GM21526 (cell line): ENCODE measurements at regions not wholly inside any gene's neighbourhood (a gene's known extent, or its start where the extent isn't known, plus 50 kb on each side); places are given as distances from the start of the nearest gene placed in this dataset.
"Not testable (repeated sequence)": the region's sequence is repeated elsewhere in the genome, so short reads cannot be mapped to it uniquely, and the experiment has no call there.

ENCODE experiments used
- ATAC-seq: cut with Tn5 transposase; IDR thresholded peaks from one replicate; pipeline ENCODE4 v1.9.1; 2021; ENCODE audit warnings: moderate library complexity; ENCODE audit not compliant: unreplicated experiment, low FRiP score

DNA sequence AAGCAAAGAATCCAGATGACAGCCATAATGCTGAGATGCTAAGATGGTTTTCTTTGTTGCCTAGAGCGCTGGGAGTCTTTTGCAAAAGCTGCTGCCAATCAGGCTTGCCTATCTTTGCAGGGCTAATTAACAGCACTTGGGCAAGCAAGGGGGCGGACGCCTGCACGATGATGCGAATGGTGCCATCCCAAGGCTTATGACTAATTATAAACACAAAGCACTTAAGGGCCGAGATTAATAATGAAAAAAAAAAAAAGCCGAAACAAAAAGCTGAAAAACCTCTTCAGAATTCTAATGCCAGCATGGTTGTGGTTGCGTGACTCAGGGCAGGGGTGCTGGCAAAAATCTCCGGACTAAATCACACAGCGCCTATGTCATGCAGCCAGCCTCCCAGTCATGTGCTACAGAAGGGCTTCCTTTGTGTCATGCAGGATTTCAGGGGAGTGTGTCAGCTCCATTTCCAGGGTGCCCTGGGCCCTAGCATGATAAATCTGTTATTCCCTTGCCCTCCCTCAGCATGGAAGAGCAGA lies 185.0 kb upstream of the ANKRD28 start:
- ATAC-seq, result no peak

DNA sequence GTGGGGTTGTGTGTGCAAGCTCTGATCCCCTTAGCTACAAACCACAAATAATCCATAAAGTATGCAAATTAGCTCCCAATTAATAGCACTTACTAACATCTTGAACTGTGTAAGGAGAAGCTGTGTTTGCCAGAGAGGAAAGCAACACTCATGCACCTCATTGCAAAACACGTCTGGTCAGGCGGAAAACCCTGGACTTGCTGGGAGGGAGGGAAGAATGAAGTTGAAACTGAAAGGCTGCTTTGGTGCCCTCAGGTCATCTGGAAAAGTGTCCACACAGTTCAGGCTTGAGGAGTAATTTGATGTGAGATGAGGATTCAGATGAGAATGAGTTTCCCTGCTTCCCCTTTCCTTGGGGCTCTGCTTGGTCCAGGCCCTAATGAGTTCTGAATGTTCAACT lies 185.5 kb upstream of the ANKRD28 start:
- no peak for ATAC-seq

DNA sequence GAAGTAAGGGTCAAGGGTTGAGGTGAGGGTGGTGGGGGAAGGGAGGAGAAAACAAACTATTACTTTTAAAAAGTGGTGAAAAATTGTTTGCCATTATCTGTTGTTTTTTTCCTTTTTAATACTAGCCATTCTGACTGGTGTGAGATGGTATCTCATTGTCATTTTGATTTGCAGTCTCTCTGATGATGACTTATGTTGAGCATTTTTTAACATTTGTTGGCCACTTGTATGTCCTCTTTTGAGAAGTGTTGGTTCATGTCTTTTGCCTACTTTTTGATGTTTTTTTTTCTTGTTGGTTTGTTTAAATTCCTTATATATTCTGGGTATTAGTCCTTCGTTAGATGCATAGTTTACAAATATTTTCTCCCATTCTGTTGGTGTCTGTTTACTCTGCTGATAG lies 185.9 kb upstream of the ANKRD28 start:
- ATAC-seq, result no peak

GRCh38 chr3:15989419-15989818 lies 185.1 kb upstream of the GALNT15 start:
- no peak for ATAC-seq

DNA sequence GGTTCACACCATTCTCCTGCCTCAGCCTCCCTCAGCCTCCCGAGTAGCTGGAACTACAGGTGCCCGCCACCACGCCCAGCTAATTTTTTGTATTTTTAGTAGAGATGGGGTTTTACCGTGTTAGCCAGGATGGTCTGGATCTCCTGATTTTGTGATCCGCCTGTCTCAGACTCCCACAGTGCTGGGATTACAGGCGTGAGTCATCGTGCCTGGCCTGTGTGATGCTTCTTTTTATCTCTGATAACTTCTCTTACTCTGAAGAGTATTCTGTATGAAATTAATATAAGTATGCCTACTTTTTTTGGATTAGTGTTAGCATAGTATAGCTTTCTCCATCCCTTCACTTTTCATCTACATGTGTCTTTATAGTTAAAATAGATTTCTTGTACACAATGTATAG lies 180.8 kb upstream of the GALNT15 start:
- ATAC-seq, result not testable (repeated sequence)

DNA sequence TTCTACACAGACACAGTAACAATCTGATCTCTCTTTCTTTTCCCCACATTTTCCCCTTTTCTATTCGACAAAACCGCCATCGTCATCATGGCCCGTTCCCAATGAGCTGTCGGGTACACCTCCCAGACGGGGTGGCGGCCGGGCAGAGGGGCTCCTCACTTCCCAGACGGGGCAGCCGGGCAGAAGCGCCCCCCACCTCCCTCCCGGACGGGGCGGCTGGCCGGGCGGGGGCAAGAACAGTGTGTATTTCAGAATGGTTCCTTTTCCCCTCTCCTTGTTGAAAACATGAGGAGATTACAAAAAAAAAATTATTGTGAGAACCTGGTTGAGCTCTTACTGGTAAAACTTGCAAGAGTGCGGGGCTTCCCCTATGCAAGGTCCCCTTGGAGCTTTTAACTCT lies 178.0 kb upstream of the GALNT15 start:
- not testable (repeated sequence) for ATAC-seq

DNA sequence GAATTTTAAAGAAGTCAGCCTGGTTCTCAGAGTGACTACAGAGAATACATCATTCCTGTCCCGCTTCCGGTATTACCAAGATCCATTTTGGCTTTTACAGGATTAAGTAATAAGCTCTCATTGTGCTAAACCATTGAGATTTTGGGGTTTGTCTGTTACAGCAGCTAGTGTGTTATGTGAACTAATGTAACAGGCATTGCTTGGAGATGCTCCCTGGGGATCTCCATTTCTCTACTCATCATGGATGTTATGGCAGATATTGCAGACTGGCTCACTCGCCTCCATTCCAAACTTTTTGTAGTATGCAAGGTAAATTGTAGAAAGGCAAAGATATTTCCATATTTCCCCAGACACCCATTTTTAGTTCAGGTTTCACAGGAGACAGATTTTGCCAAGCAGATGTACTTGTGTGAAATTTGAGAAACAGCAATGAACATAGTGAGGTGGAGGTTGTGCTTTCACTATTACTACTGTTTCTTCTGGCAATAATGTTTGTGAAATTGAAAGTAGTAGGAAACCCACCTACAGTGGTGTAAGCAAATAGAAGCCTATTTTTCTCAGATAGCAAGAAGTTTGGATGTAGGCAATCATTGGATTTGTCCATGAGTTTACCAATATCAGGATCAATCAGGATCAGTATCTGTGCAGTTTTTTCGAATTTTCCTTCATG lies 177.1 kb upstream of the GALNT15 start:
- peak; percentile 87 for ATAC-seq

DNA sequence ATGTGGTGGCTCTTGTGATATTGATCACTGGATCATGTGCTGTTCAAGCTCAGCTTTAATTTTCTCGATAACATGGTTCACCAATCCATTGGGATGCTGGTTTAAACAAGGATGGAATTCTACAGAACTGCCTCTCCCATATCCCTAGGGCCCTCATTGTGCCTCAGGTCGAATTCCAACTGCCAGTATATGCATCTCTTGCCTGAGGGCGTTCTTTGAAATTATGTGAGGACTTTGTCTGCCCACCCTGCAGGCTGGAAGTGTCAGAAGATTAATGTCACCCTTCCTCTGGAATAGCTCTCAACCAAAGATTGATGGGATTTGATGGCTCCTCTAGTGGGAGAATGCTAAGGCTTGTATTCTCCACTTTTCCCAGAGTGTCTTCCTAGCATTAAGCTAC lies 175.6 kb upstream of the GALNT15 start:
- ATAC-seq, result no peak

DNA sequence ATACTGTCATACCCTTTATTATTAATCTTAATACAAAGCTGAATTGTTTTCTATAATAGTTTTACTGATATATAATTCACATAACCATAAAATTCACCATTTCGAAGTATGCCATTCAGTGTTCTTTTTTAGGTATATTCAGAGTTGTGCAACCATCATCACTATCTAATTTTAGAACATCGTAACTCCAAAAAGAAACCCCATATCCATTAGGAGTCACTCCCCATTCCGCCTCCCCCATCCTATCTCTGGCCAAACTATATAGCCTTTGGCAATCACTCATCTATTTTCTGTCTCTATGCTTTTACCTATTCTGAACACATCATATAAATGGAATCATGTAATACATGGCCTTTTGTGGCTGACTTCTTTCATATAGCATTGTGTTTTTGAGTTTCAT lies 169.7 kb upstream of the GALNT15 start:
- no peak for ATAC-seq

DNA sequence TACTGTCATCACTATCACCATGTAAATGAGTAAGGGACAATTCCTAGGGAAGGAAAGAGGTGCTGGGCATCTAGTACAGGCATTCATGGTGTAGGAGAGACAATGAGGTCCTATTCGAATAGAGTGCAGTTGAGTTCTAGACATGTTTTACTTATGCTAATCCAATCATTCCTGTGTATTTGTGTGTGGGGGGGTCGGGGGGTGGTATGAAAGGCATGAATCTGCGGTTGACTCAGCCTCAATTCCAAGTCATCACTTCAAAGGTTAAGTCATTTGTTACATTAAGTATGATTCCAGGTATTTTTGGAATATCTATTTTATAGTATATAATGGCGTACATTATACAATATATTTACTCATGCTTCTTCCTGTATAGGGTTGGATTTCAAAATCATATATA lies 163.1 kb upstream of the GALNT15 start:
- ATAC-seq, result no peak

GRCh38 chr3:16012086-16012485 lies 162.4 kb upstream of the GALNT15 start:
- no peak for ATAC-seq

DNA sequence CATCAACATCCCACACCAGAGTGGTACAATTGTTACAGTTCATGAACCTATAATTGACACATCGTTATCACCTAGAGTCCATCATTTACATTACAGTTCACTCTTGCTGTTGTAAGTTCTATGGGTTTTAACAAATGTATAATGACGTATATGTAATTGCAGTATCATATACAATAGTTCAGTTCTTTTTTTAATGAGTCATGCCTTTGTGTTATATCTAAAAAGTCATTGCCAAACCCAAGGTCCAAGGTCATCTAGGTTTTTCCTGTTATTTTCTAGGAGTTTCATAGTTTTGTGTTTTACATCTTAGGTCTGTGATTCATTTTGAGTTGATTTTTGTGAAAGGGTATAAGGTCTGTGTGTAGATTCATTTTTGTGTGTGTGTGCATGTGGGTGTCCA lies 160.9 kb upstream of the GALNT15 start:
- no peak for ATAC-seq

DNA sequence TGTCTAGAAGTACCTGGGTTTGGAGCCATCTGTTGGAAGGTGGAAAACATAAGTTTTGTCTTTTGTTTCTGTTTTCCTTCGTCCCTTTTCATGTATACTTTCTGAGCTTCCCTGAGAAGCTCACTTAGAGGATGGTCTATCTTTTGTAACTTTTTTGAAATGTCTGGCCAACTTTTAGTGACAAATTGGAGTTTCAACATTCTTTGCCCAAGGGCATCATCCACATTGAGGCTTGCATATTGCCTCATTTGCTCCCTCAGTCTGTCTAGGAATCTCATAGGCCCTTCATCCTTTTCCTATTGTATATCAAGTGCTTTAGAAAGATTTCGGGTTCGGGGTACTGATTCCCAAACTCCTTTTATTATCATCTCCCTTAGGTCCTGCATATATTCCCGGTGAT lies 152.7 kb upstream of the GALNT15 start:
- ATAC-seq, result not testable (repeated sequence)

- ATAC-seq, result not testable (repeated sequence)
These were observed 150.6 kb upstream of the GALNT15 start for GRCh38 chr3:16023881-16024280.

- no peak for ATAC-seq
These were observed 149.9 kb upstream of the GALNT15 start for GRCh38 chr3:16024548-16024947.

GRCh38 chr3:16026753-16027152 lies 147.7 kb upstream of the GALNT15 start:
- no peak for ATAC-seq

DNA sequence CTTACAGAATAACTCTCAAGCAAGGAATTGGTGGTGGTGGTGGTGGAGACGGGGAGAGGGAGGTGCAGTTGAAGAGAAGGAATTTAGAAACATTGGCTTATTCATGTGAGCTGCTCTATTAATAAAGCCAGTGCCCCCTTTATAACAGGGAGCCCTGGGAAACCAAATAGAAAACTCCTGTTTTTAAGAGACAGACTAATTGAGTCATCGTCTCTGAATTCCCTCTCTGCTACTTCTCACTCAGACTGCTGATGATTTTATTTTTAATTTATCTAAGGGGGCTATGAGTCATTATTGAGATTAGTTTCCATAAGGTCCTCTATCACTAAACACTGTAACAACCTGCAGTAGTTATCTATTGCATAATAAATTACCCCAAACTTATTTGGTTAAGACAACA lies 145.9 kb upstream of the GALNT15 start:
- ATAC-seq, result no peak

GRCh38 chr3:16030342-16030741 lies 144.1 kb upstream of the GALNT15 start:
- ATAC-seq, result no peak

DNA sequence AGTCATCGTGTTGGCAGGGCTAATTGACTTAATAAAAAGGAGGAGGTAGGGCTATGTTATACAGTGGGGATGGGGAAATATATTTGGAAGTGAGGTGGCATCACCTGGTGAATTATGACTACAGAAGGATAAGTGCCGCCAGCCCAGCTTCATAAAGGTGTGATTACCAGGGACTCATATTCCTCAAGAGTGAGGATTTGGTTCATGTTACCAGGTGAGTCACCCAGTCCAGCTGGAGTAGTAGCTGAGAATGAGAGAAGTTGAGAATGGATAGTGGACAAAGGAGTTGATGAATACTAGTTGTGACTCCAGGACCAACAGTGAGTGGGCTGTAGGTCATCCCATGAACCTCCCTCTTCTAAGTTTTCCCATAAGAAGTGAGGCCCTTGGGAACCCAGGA lies 143.0 kb upstream of the GALNT15 start:
- no peak for ATAC-seq

GRCh38 chr3:16033889-16034687 lies 140.4 kb upstream of the GALNT15 start:
- ATAC-seq, result no peak

- ATAC-seq, result no peak
These were observed 133.5 kb upstream of the GALNT15 start for GRCh38 chr3:16040991-16041390.
